HG02642 (cell line): ENCODE measurements at regions not wholly inside any gene's neighbourhood (a gene's known extent, or its start where the extent isn't known, plus 50 kb on each side); places are given as distances from the start of the nearest gene placed in this dataset.
A peak's percentile ranks its signal among the peaks of the same experiment; 100 is the strongest.

Experiments used
- ATAC-seq: cut with Tn5 transposase; IDR thresholded peaks from one replicate; pipeline ENCODE4 v1.9.1; 2021; ENCODE audit warnings: mild to moderate bottlenecking; ENCODE audit not compliant: unreplicated experiment, poor library complexity

DNA sequence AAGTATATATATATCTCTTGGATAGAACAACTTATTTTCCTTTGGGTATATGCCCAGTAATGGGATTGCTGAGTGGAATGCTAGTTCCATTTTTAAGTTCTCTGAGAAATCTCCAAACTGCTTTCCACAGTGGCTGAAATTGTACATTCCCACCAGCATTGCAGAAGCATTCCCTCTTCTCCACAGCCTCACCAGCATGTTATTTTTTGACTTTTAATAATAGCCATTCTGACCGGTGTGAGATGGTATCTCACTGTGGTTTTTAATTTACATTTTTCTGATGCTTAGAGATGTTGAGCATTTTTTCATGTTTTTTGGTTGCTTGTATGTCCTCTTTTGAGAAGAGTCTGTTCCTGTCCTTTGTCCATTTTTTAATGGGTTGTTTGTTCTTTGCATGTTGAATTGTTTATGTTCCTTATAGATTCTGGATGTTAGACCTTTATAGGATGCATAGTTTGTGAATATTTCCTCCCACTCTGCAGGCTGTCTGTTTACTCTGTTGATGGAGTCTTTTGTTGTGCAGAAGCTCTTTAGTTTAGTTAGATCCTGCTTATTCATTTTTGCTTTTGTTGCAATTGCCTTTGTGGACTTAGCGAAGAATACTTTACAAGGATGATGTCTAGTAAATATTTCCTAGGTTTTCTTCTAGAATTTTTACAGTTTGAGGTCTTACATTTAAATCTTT, 82.7 kb upstream of the NR2F2 start:
- no peak for ATAC-seq

- no peak for ATAC-seq
Observed at GRCh38 chr15:96252148-96252547, 78.4 kb upstream of the NR2F2 start.

DNA sequence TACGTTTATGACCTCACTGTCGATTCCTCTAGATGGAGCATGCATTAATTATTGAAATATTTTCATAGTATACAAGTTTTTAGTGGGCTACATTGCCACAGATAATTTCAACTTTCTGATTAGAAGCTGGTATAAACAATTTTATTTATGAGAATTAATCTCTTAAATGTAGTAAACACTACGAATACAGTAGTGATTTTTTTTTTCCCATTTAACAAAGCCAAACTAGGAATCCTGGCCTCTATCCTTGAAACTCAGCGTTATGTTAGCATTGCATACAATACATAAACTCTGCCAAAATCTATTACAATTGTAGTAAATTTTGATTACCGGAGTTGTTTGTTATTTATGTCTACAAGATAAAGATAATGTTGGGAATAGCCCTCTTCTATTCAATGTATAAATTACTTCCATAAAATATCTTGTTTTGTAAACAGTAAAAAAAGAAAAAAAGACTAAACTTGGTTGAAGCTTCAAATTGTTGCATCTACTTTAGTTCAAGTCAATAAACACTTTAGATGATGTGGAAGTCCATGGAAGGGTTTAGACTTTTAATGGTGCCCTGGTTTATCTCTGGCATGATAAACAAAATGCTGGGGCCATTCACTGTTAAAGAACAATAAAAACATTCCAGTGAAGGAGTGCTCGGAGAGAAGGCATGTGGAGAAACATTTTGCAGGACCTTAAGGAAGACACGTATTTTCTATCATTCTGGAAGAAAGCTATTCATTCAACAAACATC, 77.3 kb upstream of the NR2F2 start:
- no peak for ATAC-seq

DNA sequence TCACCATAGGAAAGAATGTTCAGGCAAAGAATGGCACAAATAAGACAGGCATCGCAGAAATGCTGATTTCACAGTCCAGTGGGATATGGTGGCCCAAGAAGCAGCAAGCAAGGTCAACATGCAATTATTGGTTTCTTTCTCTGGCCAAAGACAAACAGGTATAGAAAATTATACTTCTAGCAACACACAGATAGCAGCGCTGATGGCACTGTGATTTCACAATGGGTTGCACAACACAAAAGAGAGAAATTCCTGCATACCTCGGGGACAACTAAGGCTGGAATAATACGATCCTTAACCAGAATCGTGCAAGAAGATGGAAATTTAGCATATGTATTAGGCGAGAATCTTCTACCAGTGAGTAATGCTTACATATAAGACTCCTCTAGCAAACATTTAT, 76.3 kb upstream of the NR2F2 start:
- ATAC-seq, result no peak

GRCh38 chr15:96255599-96255998, 74.9 kb upstream of the NR2F2 start:
- no peak for ATAC-seq

GRCh38 chr15:96261575-96262034, 68.9 kb upstream of the NR2F2 start:
- peak; percentile 89 for ATAC-seq

GRCh38 chr15:96262097-96262496, 68.4 kb upstream of the NR2F2 start:
- no peak for ATAC-seq

DNA sequence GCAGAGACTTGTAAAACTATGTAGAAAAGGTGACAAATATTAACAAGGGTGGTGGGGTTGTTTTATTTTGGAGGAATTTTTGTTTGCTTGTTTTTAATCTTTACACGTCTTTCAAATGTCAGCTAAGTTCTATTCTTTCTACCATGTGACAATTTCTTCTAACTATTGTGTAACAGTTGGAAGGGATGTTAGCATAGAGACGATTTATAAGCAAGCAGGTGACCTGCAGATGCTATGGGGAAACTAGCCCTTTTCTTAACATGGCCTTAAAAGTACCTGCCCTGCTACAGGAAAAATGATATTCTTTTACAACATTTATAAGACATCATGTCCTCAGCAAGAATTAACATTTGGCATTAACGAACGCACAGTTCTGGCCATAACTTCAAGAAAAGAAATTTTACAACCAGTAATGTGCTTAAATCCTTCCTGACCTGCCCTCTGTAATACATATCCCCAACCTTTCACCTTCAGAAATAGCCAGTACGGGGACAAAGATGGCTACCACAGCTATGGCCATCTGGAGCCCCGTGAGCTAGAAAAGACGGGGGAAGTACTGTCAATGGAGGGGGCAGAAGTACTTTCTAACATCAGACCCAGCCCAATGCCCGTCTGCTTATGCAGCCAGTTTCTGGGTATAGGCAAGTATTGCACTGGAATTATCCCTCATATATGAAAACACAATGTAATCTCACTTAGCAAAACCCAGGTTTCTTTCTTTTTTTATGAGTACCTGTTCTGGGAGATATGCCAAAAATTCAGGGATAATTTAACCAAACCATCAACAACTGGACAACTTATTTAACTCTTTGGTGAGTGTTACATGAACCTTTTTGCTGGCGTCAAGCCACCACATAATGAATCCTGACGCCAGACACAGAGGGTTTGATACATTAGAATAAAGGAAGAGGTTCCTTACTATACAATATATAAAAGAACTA, 67.7 kb upstream of the NR2F2 start:
- no peak for ATAC-seq

GRCh38 chr15:96264351-96264798, 66.1 kb upstream of the NR2F2 start:
- ATAC-seq, result no peak

DNA sequence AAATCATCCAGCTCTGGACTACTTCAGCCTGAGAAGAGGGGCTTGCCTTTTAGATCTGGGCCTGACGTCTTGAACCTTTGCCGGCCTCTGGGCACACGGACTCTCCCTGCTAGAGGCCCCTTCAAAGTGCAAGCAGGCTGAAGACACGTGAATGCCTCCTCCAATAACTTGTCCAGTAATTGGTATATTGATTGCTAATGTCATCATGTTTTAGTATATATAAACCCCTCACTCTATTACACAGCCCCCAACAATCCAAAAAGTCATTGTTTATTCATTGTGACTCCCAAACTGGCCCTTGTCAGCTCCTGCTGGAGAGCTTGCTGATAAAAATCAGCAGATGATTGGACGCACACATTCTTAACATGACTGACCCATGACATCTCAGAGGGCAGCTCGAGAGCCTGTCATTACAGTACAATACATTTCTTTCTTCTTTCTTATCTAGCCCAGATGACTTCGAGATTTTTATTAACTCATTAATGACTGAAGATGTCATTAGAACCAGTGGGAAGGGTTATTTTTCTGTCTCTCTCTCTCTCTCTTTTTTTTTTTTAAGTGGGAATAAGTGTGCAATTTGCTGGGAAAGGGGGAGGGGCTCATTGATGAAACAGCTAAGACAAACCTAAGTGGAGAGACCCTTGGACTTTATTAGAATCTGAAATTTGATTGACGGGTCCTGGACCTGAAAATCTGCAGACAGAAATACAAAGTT, 65.5 kb upstream of the NR2F2 start:
- no peak for ATAC-seq

- ATAC-seq, result no peak
Observed at GRCh38 chr15:96266456-96266855, 64.0 kb upstream of the NR2F2 start.

GRCh38 chr15:96267463-96267862, 63.0 kb upstream of the NR2F2 start:
- ATAC-seq, result no peak

- no peak for ATAC-seq
Observed at GRCh38 chr15:96268442-96269204, 61.9 kb upstream of the NR2F2 start.

DNA sequence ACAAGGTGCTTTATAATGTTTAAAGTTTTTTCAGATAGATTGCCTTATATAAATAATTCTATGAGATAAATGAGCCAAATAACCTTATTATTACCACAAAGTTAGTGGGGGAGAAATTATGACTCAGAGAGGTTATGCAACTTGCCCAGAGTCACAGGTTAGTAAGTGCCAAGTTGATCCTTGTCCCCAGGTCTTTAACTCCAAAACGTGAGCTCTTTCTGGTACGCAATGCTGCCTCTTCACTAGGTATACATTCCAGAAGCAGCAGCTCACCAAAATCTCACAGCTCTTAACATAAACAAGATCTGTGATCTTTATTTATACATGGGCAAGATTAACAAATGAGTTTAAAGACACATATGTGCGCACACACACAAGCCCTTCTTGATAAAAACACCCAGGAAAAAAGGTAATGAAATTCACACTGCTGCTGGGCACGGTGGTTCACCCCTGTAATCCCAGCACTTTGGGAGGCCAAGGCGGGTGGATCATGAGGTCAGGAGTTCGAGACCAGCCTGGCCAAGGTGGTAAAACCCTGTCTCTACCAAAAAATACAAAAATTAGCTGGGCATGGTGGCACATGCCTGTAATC, 59.8 kb upstream of the NR2F2 start:
- no peak for ATAC-seq

GRCh38 chr15:96272427-96272826, 58.1 kb upstream of the NR2F2 start:
- ATAC-seq, result no peak

GRCh38 chr15:96273317-96274086, 57.0 kb upstream of the NR2F2 start:
- no peak for ATAC-seq

DNA sequence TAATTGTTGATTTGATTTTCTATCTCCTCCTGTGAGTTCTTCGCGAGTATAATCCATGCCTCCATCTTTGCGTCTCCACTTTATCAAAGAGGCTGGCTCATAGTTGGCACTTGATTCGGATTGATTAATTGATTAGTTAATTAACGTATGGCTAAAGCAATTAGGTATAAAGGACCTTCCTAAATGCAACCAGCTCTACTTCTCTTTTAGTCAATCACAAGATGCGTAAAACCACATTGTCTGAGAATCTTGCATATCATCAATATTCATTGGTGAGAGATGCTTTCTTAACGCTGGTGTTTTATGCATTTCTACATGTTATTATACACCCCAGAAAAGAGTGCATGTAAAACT, 56.4 kb upstream of the NR2F2 start:
- no peak for ATAC-seq

DNA sequence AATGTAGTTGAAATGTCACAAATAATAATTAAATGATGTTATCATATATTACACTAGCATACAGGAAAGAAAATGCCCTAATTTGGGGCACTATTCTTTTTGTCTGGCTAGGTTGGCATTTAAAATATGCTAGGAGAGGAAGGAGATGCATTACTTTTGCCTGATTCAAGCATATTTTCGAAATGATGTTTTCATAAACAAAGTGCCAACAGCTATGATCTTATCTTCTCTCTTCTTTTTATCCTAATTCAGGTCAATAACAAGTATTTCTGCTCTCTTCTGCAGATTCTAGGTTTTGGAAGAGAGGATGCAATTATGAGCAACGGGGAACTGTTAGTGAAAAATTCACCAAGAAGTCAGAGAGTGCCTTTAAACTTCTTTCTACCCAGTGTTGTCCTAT, 55.8 kb upstream of the NR2F2 start:
- ATAC-seq, result no peak
